SU-DHL-6 (cell line): ENCODE measurements at regions not wholly inside any gene's neighbourhood (a gene's known extent, or its start where the extent isn't known, plus 50 kb on each side); places are given as distances from the start of the nearest gene placed in this dataset.

Experiments used
- EZH2phosphoT487 ChIP-seq: fragments of 200-600 bp; sonication (generic), shearing (Covaris generic); conservative IDR thresholded peaks from 2 replicates; pipeline ENCODE4 v1.6.1; 2018; ENCODE audit warnings: mild to moderate bottlenecking, antibody characterized with exemption, low read length, moderate library complexity, mixed read lengths
- TF ChIP-seq, protein P1 (sequence below): fragments of 200-600 bp; sonication (generic); IDR thresholded peaks from one replicate; pipeline ENCODE4 v1.5.1; 2017; ENCODE audit warnings: antibody characterized with exemption, mild to moderate bottlenecking, low read length, moderate library complexity; ENCODE audit not compliant: insufficient read depth, poor library complexity, severe bottlenecking

DNA sequence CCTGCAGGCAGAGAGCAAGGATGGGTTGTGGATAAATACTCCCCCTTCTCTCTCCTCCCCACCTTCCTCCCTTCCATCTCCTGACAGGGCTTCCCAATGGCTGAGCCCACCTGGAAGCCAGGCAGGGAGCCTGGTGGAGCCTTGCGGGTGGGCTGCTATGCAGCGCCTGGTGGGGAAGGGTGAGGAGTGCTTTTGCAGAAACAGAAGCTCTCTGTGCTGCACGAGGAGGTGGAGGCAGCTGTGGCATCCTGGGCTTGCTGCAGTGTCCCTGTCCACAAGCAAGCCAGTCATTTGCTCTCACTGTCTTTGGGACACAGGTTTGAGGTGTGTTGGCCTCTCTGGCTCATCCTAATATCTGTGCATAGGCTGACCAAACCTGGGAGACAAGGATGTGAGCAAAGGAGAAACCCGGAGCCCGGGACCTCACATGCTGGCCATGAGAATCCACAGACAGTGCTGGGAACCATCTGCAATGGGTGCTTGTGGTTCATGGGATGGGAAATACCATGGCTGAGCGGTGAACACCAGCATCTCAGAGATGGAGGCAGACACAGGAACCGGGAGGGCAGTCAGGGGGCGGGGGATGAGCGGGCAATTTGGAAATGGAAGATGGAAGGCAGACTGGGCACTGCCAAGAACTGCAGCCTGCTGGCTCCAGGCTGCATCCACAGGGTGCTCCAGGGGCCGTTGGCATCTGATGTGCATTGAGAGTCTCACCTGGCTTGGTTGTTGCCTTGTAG, 364.2 kb downstream of the GLRX3 start:
- TF ChIP-seq, protein P1, sequence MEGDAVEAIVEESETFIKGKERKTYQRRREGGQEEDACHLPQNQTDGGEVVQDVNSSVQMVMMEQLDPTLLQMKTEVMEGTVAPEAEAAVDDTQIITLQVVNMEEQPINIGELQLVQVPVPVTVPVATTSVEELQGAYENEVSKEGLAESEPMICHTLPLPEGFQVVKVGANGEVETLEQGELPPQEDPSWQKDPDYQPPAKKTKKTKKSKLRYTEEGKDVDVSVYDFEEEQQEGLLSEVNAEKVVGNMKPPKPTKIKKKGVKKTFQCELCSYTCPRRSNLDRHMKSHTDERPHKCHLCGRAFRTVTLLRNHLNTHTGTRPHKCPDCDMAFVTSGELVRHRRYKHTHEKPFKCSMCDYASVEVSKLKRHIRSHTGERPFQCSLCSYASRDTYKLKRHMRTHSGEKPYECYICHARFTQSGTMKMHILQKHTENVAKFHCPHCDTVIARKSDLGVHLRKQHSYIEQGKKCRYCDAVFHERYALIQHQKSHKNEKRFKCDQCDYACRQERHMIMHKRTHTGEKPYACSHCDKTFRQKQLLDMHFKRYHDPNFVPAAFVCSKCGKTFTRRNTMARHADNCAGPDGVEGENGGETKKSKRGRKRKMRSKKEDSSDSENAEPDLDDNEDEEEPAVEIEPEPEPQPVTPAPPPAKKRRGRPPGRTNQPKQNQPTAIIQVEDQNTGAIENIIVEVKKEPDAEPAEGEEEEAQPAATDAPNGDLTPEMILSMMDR: no peak
- no peak for TF ChIP-seq EZH2phosphoT487
